ENCODE measurements at regions not wholly inside any gene's neighbourhood (a gene's known extent, or its start where the extent isn't known, plus 50 kb on each side); places are given as distances from the start of the nearest gene placed in this dataset.
"Not testable (repeated sequence)": the region's sequence is repeated elsewhere in the genome, so short reads cannot be mapped to it uniquely, and the experiment has no call there.

- peak; percentile 57 for ATAC-seq
- not testable (repeated sequence) for DNase-seq (ENCODE audit: low spot score)
Observed at GRCh38 chr2:87196720-87197388, 175.2 kb upstream of the PLGLB1 start.

GRCh38 chr2:87198422-87198821 is 176.8 kb upstream of the PLGLB1 start:
- ATAC-seq; DNase-seq (ENCODE audit: low spot score): not testable (repeated sequence)

GRCh38 chr2:87199228-87199627 is 177.6 kb upstream of the PLGLB1 start:
- not testable (repeated sequence) for ATAC-seq; DNase-seq (ENCODE audit: low spot score)

- ATAC-seq = peak; percentile 83
- DNase-seq (ENCODE audit: low spot score) = not testable (repeated sequence)
Observed at GRCh38 chr2:87204569-87205147, 183.0 kb upstream of the PLGLB1 start.

- DNase-seq (ENCODE audit: low spot score) = not testable (repeated sequence)
- peak; percentile 81 for ATAC-seq
Observed at GRCh38 chr2:87212938-87213337, 191.3 kb upstream of the PLGLB1 start.

- not testable (repeated sequence) for DNase-seq (ENCODE audit: low spot score)
- peak; percentile 19 for ATAC-seq
Observed at GRCh38 chr2:87217005-87217404, 195.4 kb upstream of the PLGLB1 start.

GRCh38 chr2:87217741-87218410 is 196.2 kb upstream of the PLGLB1 start:
- peak; percentile 49 for DNase-seq (ENCODE audit: low spot score)

GRCh38 chr2:87220651-87221050 is 199.0 kb upstream of the PLGLB1 start:
- ATAC-seq; DNase-seq (ENCODE audit: low spot score): not testable (repeated sequence)

More at GRCh38 chr2:87217741-87218410, 196.2 kb upstream of the PLGLB1 start:
- peak; percentile 93 for ATAC-seq

- not testable (repeated sequence) for DNase-seq (ENCODE audit: low spot score); ATAC-seq
Observed at GRCh38 chr2:87222131-87222530, 200.5 kb upstream of the PLGLB1 start.

- ATAC-seq; DNase-seq (ENCODE audit: low spot score): not testable (repeated sequence)
Observed at GRCh38 chr2:87223873-87224272, 202.2 kb upstream of the PLGLB1 start.

- peak; percentile 100 for ATAC-seq
- DNase-seq (ENCODE audit: low spot score) = not testable (repeated sequence)
Observed at GRCh38 chr2:87229091-87229689, 207.5 kb upstream of the PLGLB1 start.

- ATAC-seq; DNase-seq (ENCODE audit: low spot score): not testable (repeated sequence)
Observed at GRCh38 chr2:87229964-87230363, 208.3 kb upstream of the PLGLB1 start.

- peak; percentile 94 for ATAC-seq
- not testable (repeated sequence) for DNase-seq (ENCODE audit: low spot score)
Observed at GRCh38 chr2:87235333-87235981, 213.8 kb upstream of the PLGLB1 start.

GRCh38 chr2:87237570-87238336 is 216.1 kb upstream of the PLGLB1 start:
- not testable (repeated sequence) for ATAC-seq; DNase-seq (ENCODE audit: low spot score)

- not testable (repeated sequence) for DNase-seq (ENCODE audit: low spot score); ATAC-seq
Observed at GRCh38 chr2:87239558-87240215, 218.0 kb upstream of the PLGLB1 start.

- not testable (repeated sequence) for ATAC-seq; DNase-seq (ENCODE audit: low spot score)
Observed at GRCh38 chr2:87246066-87246717, 224.5 kb upstream of the PLGLB1 start.

GRCh38 chr2:87252046-87252445 is 230.4 kb upstream of the PLGLB1 start:
- not testable (repeated sequence) for ATAC-seq; DNase-seq (ENCODE audit: low spot score)

GRCh38 chr2:87254562-87254961 is 232.9 kb upstream of the PLGLB1 start:
- ATAC-seq = not testable (repeated sequence)

GRCh38 chr2:87255410-87255809 is 233.8 kb upstream of the PLGLB1 start:
- DNase-seq (ENCODE audit: low spot score); ATAC-seq: not testable (repeated sequence)

More at GRCh38 chr2:87254562-87254961, 232.9 kb upstream of the PLGLB1 start:
- not testable (repeated sequence) for DNase-seq (ENCODE audit: low spot score)

Data from left lobe of liver (tissue), 2 donors.